ENCODE measurements at regions not wholly inside any gene's neighbourhood (a gene's known extent, or its start where the extent isn't known, plus 50 kb on each side); places are given as distances from the start of the nearest gene placed in this dataset.

DNA sequence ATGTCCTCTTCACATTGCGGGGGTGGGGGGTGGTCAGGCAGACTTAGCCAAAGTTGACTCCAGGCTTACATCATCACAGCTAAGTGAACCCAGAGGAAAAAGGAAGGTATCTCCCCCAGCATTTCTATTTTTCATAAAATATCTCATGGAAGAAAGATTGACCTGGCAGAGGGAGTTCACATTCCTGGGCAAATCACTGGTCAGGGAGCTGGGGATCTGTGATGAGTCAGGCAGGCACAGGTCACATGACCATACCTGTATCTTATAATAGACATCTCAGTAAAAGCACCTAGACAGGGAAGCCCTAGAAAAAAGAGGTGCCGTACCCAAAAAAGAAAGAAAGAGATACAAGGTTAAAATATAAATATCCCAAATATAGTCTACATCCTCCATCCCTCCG, 57.3 kb upstream of the WWC1 start:
- DNase-seq = no peak

DNA sequence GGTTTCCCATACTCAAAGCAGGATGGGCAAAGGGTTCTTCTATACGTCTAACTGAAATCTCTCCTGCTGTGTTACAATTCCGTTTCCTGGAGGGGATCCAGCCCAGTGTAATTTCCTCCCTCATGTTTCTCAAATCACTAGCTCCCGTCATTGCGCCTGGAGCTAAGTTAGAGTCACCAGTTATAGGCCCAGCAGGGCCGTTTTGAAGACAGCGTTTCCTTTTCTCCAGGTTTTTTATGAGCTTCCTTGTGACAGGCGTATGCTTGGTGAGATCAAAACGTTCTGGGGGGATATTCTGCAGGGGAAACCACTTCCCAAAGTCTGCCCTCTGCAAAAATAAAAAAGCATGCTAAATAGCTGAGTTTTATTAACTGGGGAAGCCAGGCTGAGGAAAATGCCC, 53.0 kb upstream of the WWC1 start:
- no peak for DNase-seq

DNA sequence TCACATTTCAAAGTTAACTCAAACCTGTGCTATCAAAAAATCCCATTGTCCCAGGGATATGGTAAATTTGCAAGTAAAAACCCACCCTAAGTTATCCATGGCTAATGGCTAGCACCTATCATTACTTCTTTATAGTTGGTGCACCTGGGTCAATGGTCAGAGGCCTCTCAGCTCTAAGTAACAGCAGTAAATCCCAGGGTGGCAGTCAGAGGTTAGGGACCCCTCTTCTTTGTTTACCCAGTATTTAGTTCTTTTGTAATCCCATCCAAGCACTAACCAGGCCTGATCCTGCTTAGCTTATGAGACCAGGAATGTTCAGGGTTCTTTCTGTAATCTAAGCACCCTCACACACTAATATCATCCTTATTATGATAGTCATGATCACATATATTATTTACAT, 52.1 kb upstream of the WWC1 start:
- no peak for DNase-seq
